ENCODE measurements at regions not wholly inside any gene's neighbourhood (a gene's known extent, or its start where the extent isn't known, plus 50 kb on each side); places are given as distances from the start of the nearest gene placed in this dataset.

- TF ChIP-seq CTCF (IDR thresholded peaks at IDR 0.05; ENCODE audit: borderline replicate concordance, insufficient read depth, low read depth, low read length): no peak
- no peak overlapping the region for H3K4me3 ChIP-seq (ENCODE audit: low read depth, low read length)
Observed at GRCh38 chr12:61956545-61956944, 303.7 kb upstream of the USP15 start.

DNA sequence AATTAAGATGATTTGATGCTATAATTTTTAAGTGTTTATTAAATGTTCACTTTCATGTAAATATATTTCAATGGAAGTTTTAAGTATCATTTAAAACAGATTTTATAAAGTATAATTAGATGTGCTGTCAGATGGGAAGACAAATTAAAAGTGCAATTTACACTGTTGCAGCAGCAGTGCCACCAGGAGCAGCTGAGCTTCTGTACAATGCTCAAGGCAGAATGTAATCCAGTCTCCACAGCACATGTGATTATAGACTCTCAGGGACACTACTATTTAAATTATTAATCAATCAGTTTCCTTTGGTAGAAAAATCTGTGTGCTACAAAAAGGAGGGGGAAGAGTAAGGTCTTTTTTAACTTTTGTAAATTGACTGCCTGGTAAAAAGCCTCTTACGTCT, 285.7 kb upstream of the USP15 start:
- H3K4me3 ChIP-seq (ENCODE audit: low read depth, low read length): no peak overlapping the region
- TF ChIP-seq CTCF (IDR thresholded peaks at IDR 0.05; ENCODE audit: borderline replicate concordance, insufficient read depth, low read depth, low read length): no peak

GRCh38 chr12:61985830-61986229, 274.4 kb upstream of the USP15 start:
- TF ChIP-seq CTCF (IDR thresholded peaks at IDR 0.05; ENCODE audit: borderline replicate concordance, insufficient read depth, low read depth, low read length): no peak
- H3K4me3 ChIP-seq (ENCODE audit: low read depth, low read length): no peak overlapping the region

DNA sequence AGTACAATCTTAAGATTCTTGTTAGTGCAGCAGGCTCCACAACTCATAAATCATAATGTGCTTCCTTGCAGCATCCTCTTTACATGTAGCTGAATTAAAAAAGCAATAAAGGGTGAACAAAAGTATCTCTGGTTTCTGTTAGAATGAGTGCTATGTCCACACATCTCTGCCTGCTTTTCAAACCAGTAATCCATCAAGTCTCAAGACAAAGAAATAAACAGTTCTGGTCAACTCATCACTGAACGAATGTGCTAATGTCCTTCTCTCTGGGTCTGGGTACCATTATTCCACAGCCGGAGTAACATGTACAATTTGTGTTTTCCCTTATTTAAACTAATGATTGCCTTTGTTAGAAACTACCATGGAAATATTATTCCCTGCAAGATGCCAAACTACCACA, 273.0 kb upstream of the USP15 start:
- no peak overlapping the region for H3K4me3 ChIP-seq (ENCODE audit: low read depth, low read length)
- no peak for TF ChIP-seq CTCF (IDR thresholded peaks at IDR 0.05; ENCODE audit: borderline replicate concordance, insufficient read depth, low read depth, low read length)

DNA sequence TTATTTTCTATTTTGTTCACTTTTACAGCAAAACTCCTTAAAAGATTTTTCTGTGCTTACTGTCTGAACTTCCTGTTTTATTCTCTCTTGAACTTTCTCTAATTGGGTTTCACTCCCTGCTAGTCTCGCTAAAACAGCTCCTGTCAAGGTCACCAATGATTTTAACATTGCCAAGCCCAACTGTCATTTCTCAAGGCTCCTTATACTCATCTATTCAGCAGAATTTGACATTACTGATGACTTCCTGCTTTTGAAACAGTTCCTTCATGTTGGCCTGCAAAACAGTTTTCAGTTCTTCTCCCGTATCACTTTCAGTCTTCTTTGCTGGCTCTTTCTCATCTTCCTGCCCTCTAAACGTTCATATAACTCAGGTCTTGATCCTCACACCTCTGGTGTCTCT, 268.5 kb upstream of the USP15 start:
- H3K4me3 ChIP-seq (ENCODE audit: low read depth, low read length): no peak overlapping the region
- TF ChIP-seq CTCF (IDR thresholded peaks at IDR 0.05; ENCODE audit: borderline replicate concordance, insufficient read depth, low read depth, low read length): no peak

GRCh38 chr12:61993734-61994345, 266.4 kb upstream of the USP15 start:
- H3K4me3 ChIP-seq (ENCODE audit: low read depth, low read length): no peak overlapping the region
- peak; percentile 62 for TF ChIP-seq CTCF (IDR thresholded peaks at IDR 0.05; ENCODE audit: borderline replicate concordance, insufficient read depth, low read depth, low read length)

GRCh38 chr12:61996717-61997116, 263.5 kb upstream of the USP15 start:
- H3K4me3 ChIP-seq (ENCODE audit: low read depth, low read length): no peak overlapping the region
- TF ChIP-seq CTCF (IDR thresholded peaks at IDR 0.05; ENCODE audit: borderline replicate concordance, insufficient read depth, low read depth, low read length): no peak

All from GM12875 (cell line).